Right renal cortex interstitium (tissue), 3 donors: ENCODE measurements at regions not wholly inside any gene's neighbourhood (a gene's known extent, or its start where the extent isn't known, plus 50 kb on each side); places are given as distances from the start of the nearest gene placed in this dataset.

ENCODE experiments used
- DNase-seq, 3 donors: peaks; one replicate each; pipeline ENCODE4 v3.0.0-alpha.2; 2013; ENCODE audit warnings: low read depth in 3 of 3, low spot score in 2 of 3

- DNase-seq, result no peak
These were observed 241.5 kb upstream of the SP8 start for GRCh38 chr7:21028186-21028585.

DNA sequence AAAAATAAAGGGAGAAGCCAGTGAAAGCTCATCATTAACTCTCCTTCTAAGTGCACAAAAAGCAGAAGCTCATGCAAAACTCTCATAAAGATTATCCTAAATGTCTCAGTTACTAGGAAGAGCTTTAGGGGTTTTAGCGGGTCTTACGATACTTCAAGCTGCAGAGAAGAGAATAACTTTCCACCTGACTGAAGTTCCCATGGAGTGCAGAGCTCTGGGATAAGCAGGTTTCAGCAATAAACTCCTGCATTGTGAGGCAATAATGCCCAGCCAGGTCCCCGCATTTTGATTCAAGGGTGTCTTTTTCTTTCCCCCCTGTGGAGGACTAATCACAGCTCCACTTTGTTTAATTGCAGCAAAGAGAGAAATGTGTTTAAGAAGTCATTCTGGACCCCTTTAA lies 241.9 kb upstream of the SP8 start:
- no peak for DNase-seq

- DNase-seq, result no peak
These were observed 242.3 kb upstream of the SP8 start for GRCh38 chr7:21029006-21029405.

DNA sequence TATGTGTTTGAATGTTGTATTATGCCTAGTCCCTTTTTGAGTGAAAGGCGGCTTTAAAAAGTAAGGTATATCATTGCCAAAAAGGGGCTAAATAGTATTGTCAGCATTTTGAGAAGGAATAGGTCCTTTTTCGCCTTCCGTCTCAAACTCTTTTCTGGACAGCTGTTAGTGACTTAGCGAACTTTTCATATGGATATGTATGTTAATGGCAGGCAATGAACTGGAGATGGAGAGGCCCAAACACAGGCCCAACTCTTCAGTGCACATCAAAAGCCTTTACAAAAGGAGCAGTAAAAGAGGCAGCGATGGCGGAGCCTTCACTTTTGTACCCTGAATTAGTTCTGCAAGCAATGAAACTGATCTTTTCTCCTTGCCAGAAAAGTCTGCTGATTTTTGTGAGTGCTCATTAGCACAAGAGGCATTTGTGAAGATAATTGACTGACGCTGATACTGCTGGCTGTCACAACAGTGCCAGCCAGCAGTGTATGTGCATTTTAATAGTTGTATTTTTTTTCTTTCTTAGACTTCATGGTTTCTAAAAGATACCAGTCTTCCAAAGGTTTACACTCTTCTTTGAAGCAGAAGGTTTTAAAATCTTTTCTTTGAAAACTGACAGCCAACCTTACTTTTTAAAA lies 243.7 kb upstream of the SP8 start:
- no peak for DNase-seq

DNA sequence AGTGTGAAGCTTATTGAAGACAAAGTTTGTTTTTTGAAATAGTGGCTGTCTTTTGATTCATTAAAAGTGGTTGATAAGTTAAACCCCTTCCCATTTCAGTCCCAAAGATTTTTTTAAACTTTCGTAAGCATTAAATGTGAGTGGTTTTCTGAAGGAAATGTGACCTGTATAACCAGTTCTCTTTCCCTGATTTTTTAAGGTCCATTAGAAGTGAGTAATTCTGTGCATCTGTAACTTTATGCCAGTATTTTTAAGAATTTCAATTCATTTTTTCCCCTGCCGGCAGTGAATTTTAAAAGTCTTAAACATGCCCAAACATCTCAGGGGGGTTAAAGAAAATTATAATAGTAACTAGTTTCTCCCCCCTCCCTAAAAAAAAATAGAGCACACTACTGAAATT lies 254.6 kb upstream of the SP8 start:
- no peak for DNase-seq

- DNase-seq, result no peak
These were observed 255.0 kb upstream of the SP8 start for GRCh38 chr7:21041666-21042065.

DNA sequence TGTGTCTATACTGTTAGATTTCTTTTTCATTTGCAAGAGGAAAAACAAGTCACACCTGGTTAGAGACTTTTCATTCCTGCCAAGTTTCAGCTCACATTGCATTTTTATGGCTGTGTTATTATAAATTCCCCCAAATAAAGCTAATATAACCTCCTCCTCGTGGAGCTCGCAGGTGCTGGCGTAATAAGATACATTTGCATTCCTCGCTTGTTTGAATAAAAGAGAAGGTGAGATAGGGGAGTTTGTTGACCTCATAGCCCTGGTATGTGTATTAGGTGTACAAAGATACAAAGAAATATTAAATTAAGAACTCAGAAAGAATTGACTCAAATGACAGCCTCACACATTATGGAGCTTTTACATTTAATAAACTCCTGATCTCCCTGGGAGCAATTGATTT lies 257.7 kb upstream of the SP8 start:
- DNase-seq, result no peak

DNA sequence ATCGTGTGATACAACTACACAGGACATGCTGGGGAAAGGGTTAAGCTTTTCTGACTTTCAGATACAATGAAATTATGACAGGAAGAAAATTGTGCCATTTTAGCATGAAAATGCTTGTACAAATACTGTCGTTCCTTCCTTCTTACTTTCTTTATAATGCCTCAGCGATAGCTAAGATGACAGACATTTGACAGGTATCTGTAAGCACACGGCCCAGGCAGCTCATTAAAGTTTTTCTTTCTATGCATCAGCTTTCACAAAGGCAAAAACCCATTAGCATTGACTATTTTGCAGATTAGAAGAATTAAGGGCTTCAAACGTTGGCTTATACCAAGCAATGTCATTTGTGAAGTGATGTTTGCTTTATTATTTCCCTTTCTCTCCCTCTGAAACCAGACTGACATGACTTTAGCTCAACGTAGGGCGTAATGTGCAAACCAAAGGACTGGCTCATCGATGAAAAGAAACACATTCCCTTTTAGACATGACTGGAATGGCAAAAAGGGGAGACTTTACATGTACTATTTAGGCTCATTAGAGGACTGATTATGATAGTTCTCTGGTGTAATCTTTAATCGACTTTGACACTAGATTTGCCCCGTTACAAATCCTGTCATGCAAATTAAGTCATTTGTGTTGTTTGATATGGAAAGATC lies 258.4 kb upstream of the SP8 start:
- DNase-seq, result no peak

GRCh38 chr7:21051865-21052264 lies 265.2 kb upstream of the SP8 start:
- DNase-seq, result no peak

GRCh38 chr7:21054427-21055112 lies 267.9 kb upstream of the SP8 start:
- DNase-seq, result no peak

- DNase-seq, result no peak
These were observed 272.4 kb upstream of the SP8 start for GRCh38 chr7:21059069-21059468.

- DNase-seq, result no peak
These were observed 276.4 kb upstream of the SP8 start for GRCh38 chr7:21063106-21063505.

- DNase-seq, result no peak
These were observed 278.3 kb upstream of the SP8 start for GRCh38 chr7:21064698-21065648.

DNA sequence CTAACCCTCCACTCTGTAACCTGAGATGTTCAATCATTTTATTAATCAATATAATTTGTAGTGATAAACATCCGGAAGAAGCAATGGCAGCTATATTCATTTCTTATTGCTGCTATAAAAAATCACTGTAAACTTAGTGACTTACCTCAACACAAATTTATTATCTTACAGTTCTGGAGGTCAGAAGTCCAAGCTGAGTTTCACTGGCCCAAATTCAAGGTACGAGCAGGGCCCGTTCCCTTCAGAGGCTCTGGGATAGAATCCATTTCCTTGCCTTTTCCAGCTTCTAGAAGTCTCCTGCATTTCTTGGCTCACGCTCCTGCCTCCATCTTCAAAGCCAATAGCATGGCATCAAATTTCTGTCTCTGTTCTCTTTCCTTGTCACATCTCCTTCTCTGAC lies 279.5 kb upstream of the SP8 start:
- no peak for DNase-seq

DNA sequence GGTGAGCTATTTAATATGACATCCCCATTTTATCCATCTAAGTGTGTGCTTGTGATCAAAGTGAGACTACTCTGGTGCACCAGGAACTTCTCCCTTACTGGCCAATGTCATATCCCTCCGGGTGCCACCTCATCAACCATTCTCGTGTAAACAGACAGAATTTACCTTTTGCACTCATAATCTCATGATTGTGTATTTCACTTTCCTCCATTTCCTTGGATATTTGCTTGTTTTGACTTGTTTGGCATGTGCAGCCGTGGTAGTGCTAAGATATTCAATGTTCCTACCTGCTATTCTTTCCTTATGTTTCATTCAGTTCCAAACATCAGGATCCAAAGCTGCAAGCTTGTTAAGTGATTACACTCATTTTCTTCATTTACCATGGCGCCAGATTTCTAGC lies 280.5 kb upstream of the SP8 start:
- no peak for DNase-seq

DNA sequence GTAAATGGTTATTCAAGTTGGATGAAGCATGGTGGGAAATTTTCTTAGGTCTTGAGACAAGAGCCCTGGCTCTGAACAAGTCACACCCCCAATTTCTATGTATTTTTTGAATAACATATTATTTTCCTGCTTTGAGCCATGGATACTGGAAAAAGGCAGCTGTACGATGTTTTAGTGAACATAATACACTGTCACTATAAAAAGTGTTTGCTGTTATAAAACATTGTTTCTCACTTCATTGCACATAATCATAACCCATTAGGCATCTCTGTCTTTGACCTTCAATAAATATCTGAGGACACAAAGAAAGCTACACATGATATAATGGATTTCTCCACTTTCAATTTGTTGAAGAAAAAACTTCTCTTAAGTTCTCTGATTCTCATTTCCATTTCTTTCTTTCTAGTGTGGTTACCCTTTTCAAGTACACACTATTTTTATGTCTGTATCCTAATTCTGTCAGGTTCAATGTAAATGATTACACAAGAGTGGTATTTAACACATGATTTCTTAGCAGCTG lies 283.9 kb upstream of the SP8 start:
- no peak for DNase-seq

DNA sequence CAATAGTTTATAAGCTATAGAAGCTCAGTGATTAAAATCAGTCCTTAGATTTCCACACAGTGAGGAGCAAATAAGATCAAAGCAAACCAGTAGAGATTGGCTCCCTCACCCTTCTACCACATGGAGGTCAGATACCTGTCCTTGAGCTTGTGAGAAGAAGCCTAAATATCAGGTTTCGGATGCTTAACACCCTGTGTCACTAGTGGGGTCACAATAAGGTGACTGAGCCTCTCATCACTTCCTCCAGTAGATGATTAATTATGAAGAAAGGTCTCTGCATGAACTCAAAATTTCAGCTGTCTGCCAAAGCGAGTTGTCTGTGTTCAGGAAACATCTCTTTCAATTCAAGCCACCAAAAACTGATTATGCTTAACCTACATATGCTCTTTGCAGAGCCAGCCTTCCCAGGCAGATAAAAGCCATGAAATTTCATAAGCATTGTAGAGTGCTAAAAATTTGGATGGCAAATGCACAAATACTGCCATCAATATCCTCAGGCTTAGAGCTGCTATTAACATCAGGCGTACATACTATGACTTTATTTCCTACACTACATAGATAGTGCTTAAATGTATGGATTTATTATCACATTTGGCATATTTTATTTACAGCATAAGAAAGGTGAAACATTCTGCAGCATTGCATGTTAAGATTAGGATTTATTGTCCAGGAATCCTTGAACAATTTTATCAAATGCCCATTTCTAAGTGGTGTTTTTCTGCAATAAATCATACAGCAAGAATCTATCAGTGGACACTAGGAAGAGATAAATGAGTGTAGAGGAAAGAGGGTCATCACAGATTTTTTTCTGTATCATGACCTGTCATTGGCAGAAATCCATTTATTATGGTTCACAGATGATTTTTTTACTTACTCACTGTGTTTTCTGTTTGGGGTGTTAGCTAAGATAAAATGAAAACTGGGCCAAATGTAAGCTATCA lies 285.1 kb upstream of the SP8 start:
- no peak for DNase-seq

GRCh38 chr7:21076054-21076453 lies 289.4 kb upstream of the SP8 start:
- peak in 2 of 3 donors; percentile 13 to 32 for DNase-seq

DNA sequence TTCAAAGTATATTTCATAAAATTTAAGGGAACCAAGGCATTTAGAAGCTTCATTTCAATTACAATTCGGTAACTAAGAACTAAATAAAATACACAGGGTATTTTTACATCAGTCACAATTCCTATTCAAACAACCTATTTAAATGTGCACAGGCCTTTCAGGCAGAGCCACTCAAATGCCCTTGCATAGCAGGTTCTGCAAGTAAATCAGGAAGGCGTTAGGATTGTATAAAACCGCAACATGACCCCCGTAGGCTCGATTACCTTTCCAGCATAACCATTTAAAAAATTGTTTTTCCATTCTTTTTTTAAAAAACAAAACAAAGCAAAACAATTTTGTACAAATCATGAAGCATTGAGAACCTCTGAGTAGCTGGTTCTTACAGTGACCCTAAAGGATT lies 289.9 kb upstream of the SP8 start:
- peak in 2 of 3 donors; percentile 21 to 30 for DNase-seq

- no peak for DNase-seq
These were observed 290.9 kb upstream of the SP8 start for GRCh38 chr7:21077602-21078001.
